Thyroid gland (tissue), 4 donors: ENCODE measurements at regions not wholly inside any gene's neighbourhood (a gene's known extent, or its start where the extent isn't known, plus 50 kb on each side); places are given as distances from the start of the nearest gene placed in this dataset.

ENCODE experiments used
- CTCF ChIP-seq, 6 experiments: fragments of 200-600 bp in 3 of 6; fragments of 450-650 bp in 3 of 6; sonication (generic) in 3 of 6; IDR thresholded peaks; one replicate each; pipeline ENCODE4 v1.5.1; 2016 to 2019; ENCODE audit warnings: antibody characterized with exemption in 6 of 6, mild to moderate bottlenecking in 2 of 6, inconsistent platforms in 1 of 6, moderate library complexity in 1 of 6
- POLR2A ChIP-seq, 2 donors: fragments of 450-650 bp; IDR thresholded peaks; one replicate each; pipeline ENCODE4 v1.6.1; 2017; ENCODE audit warnings: antibody characterized with exemption in 2 of 2, mild to moderate bottlenecking in 2 of 2, moderate library complexity in 1 of 2

- TF ChIP-seq CTCF (IDR thresholded peaks at IDR 0.05) (no peak), POLR2A (IDR thresholded peaks at IDR 0.05) (no peak)
Measured at GRCh38 chr1:82062206-82062605, 261.5 kb downstream of the ADGRL2 start.
